GM12878 (cell line): ENCODE measurements at regions not wholly inside any gene's neighbourhood (a gene's known extent, or its start where the extent isn't known, plus 50 kb on each side); places are given as distances from the start of the nearest gene placed in this dataset.

ENCODE experiments used
- ATAC-seq: fragments of 200-7000 bp; cut with Tn5 transposase; 3 replicates; pipeline ENCODE4 v1.9.1; 2020; ENCODE audit warnings: mild to moderate bottlenecking, moderate library complexity
- BruUV-seq: library from RNA; stranded (reverse); fragments of 400-500 nt; replicated peaks from 2 replicates; lab custom pipeline; 2021; lab: Mats Ljungman, UMichigan
- CTCF ChIA-PET: fragments of 300-600 bp; sonication (Branson Sonifier 250); formaldehyde crosslinking; extraction: SDS; loops from one replicate; lab custom pipeline; 2021; ENCODE audit warnings: inconsistent platforms; lab: Yijun Ruan, JAX
- POLR2A ChIA-PET: fragments of 350-600 bp; formaldehyde crosslinking; extraction: SDS; loops from one replicate; lab custom pipeline; 2021; ENCODE audit warnings: inconsistent platforms; lab: Charles Lee
- RAD21 ChIA-PET: fragments of 300-600 bp; sonication (Branson Sonifier 250); formaldehyde crosslinking; loops from one replicate; lab custom pipeline; 2023; ENCODE audit warnings: antibody characterized with exemption; ENCODE audit not compliant: unreplicated experiment; lab: Charles Lee
- SMC1A ChIA-PET: fragments of 300-600 bp; sonication (Branson Sonifier 250); formaldehyde crosslinking; loops from one replicate; lab custom pipeline; 2023; ENCODE audit not compliant: unreplicated experiment, uncharacterized antibody; lab: Charles Lee
- DNase-seq: peaks from one replicate; pipeline ENCODE4 v3.0.0-alpha.2; 2011; ENCODE audit warnings: low read depth, low spot score
- FAIRE-seq: peaks from 3 replicates; lab custom pipeline; 2011; peaks lifted over from hg19 to GRCh38; lab: Jason Lieb, UNC
- H2AFZ ChIP-seq: 2 replicates; pipeline ENCODE4 v1.6.0; 2011; ENCODE audit warnings: low read depth, low read length, control low read depth; ENCODE audit not compliant: control insufficient read depth
- H3K27ac ChIP-seq: 2 replicates; pipeline ENCODE4 v1.5.1; 2011; ENCODE audit warnings: control low read depth; ENCODE audit not compliant: control insufficient read depth, insufficient read depth
- H3K27me3 ChIP-seq, 2 experiments: replicated peaks in 1 of 2; 2 replicates each; pipeline versions ENCODE4 v1.6.0 to v1.6.1; 2011; ENCODE audit warnings: low read length in 1 of 2; ENCODE audit not compliant: control insufficient read depth in 2 of 2, insufficient read depth in 2 of 2
- H3K36me3 ChIP-seq, 2 experiments: 2 replicates each; pipeline ENCODE4 v1.5.1; 2011; ENCODE audit warnings: low read length in 1 of 2; ENCODE audit not compliant: control insufficient read depth in 2 of 2, insufficient read depth in 2 of 2
- H3K4me1 ChIP-seq: 2 replicates; pipeline ENCODE4 v1.6.1; 2011; ENCODE audit warnings: mild to moderate bottlenecking, low read length, moderate library complexity, mixed read lengths; ENCODE audit not compliant: control insufficient read depth, insufficient read depth
- H3K4me2 ChIP-seq: 2 replicates; pipeline ENCODE4 v1.6.0; 2011; ENCODE audit warnings: control low read depth; ENCODE audit not compliant: control insufficient read depth, insufficient read depth
- H3K4me3 ChIP-seq: fragments of 200-600 bp; sonication (generic); 2 replicates; pipeline ENCODE4 v1.5.1; 2016
- H3K79me2 ChIP-seq: 2 replicates; pipeline ENCODE4 v1.6.0; 2011; ENCODE audit warnings: low read length; ENCODE audit not compliant: control insufficient read depth, insufficient read depth
- H3K9ac ChIP-seq: 2 replicates; pipeline ENCODE4 v1.8.0; 2011; ENCODE audit warnings: low read length, control low read depth, mixed read lengths; ENCODE audit not compliant: control insufficient read depth, insufficient read depth
- H3K9me3 ChIP-seq: replicated peaks from 3 replicates; pipeline ENCODE4 v1.5.1; 2011; ENCODE audit warnings: mild to moderate bottlenecking, low read length; ENCODE audit not compliant: control insufficient read depth, insufficient read depth
- H4K20me1 ChIP-seq: 2 replicates; pipeline ENCODE4 v1.6.0; 2011; ENCODE audit not compliant: control insufficient read depth, insufficient read depth
- ASH2L ChIP-seq: fragments of 300-600, 200-600 bp; sonication (generic); IDR thresholded peaks from 2 replicates; pipeline ENCODE4 v1.6.1; 2017; ENCODE audit warnings: low read depth, mild to moderate bottlenecking, borderline replicate concordance
- BRCA1 ChIP-seq: IDR thresholded peaks from 2 replicates; pipeline ENCODE4 v1.6.1; 2011; ENCODE audit warnings: low read depth, low read length, improper control_type of control experiment
- E4F1 ChIP-seq: fragments of 450-650 bp; IDR thresholded peaks from 2 replicates; pipeline ENCODE4 v1.6.1; 2018; ENCODE audit warnings: borderline replicate concordance, mild to moderate bottlenecking; ENCODE audit not compliant: partially characterized antibody
- GABPA ChIP-seq: IDR thresholded peaks from 2 replicates; pipeline ENCODE4 v1.6.1; 2014; ENCODE audit warnings: antibody characterized with exemption, low read depth, mild to moderate bottlenecking, inconsistent platforms
- MTA2 ChIP-seq: fragments of 450-650 bp; IDR thresholded peaks from 2 replicates; pipeline ENCODE4 v1.6.1; 2016; ENCODE audit warnings: low read depth, mild to moderate bottlenecking, moderate library complexity
- POLR2AphosphoS5 ChIP-seq: IDR thresholded peaks from 2 replicates; pipeline ENCODE4 v1.6.1; 2011; ENCODE audit warnings: mild to moderate bottlenecking, low read length, inconsistent platforms
- RAD51 ChIP-seq: fragments of 450-650 bp; IDR thresholded peaks from 2 replicates; pipeline ENCODE4 v1.6.1; 2016; ENCODE audit warnings: moderate library complexity, mild to moderate bottlenecking, inconsistent platforms
- ZBTB4 ChIP-seq: fragments of 450-650 bp; formaldehyde crosslinking; IDR thresholded peaks from 2 replicates; pipeline ENCODE4 v1.4.0; 2022; ENCODE audit warnings: mild to moderate bottlenecking, moderate library complexity
- WGBS: methylation state at CpG from one replicate; pipeline ENCODE4 v1.1.6; 2016; ENCODE audit warnings: low lambda C conversion rate; ENCODE audit not compliant: insufficient replicate concordance, insufficient coverage; ENCODE audit errors: missing lambda C conversion rate; 5-methylcytosine and 5-hydroxymethylcytosine counted together
- in situ Hi-C: fragments of 300-500 bp; cut with MboI; formaldehyde crosslinking; loops from 9 replicates; pipeline ENCODE4 v1.14.3; 2018; ENCODE audit warnings: mixed read lengths
- intact Hi-C: fragments of 100-400 bp; cut with micrococcal nuclease; formaldehyde crosslinking; loops from one replicate; pipeline ENCODE4 v1.14.2; 2022; ENCODE audit not compliant: unreplicated experiment
- TF ChIP-seq, protein P1 (sequence below): IDR thresholded peaks from 2 replicates; pipeline ENCODE4 v1.6.1; 2011; ENCODE audit warnings: borderline replicate concordance, low read depth, mild to moderate bottlenecking, moderate library complexity, mixed read lengths, low read length; ENCODE audit not compliant: insufficient read depth; ENCODE audit errors: extremely low read length
- TF ChIP-seq, protein P2 (sequence below): IDR thresholded peaks from 2 replicates; pipeline ENCODE4 v1.6.1; 2012; ENCODE audit warnings: low read depth, low read length, improper control_type of control experiment

- no peak overlapping the region for H3K27ac ChIP-seq
- H3K27me3 ChIP-seq, result no peaks in the 10 kb centered on the region
- H3K4me2 ChIP-seq, result no peak overlapping the region
- FAIRE-seq (no peak), DNase-seq (no peak), ATAC-seq (no peak)
- no peak overlapping the region for H2AFZ ChIP-seq
- no peak overlapping the region for H3K9ac ChIP-seq
- POLR2A ChIA-PET, result no interaction called here
- intact Hi-C loops, result no loop called here
- no peaks in the 10 kb centered on the region for H3K9me3 ChIP-seq
- WGBS, result 11% methylated on average over 5 of the region's 5 CpGs
- TF ChIP-seq ASH2L, result no peak
- no peak for TF ChIP-seq MTA2
- TF ChIP-seq, protein P1, sequence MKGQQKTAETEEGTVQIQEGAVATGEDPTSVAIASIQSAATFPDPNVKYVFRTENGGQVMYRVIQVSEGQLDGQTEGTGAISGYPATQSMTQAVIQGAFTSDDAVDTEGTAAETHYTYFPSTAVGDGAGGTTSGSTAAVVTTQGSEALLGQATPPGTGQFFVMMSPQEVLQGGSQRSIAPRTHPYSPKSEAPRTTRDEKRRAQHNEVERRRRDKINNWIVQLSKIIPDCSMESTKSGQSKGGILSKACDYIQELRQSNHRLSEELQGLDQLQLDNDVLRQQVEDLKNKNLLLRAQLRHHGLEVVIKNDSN, result no peak
- TF ChIP-seq BRCA1, result no peak
- TF ChIP-seq GABPA, result no peak
- TF ChIP-seq, all 136 proteins: peak for 0
- Histone ChIP-seq H3K79me2 (no peaks in the 10 kb centered on the region), H3K36me3 (no peaks in the 10 kb centered on the region), H4K20me1 (no peaks in the 10 kb centered on the region), H3K4me1 (no peaks in the 10 kb centered on the region), H3K4me3 (no peak overlapping the region)
- in situ Hi-C loops, result no loop called here
- ChIA-PET CTCF (no interaction called here), SMC1A (no interaction called here), RAD21 (no interaction called here)
- no TSS peak for BruUV-seq
Measured at GRCh38 chrX:114028907-114029662, 554.8 kb upstream of the HTR2C start.

GRCh38 chrX:114017086-114017485, 566.8 kb upstream of the HTR2C start:
- Histone ChIP-seq H3K9ac (no peak overlapping the region), H3K9me3 (no peaks in the 10 kb centered on the region), H3K4me3 (no peak overlapping the region), H4K20me1 (no peaks in the 10 kb centered on the region), H3K27ac (no peak overlapping the region), H3K4me1 (no peaks in the 10 kb centered on the region), H3K79me2 (no peaks in the 10 kb centered on the region), H3K4me2 (no peak overlapping the region), H3K36me3 (no peaks in the 10 kb centered on the region), H3K27me3 (no peaks in the 10 kb centered on the region), H2AFZ (no peak overlapping the region)
- FAIRE-seq, result no peak
- POLR2A ChIA-PET, result no interaction called here
- CTCF ChIA-PET, result no interaction called here
- BruUV-seq, result no TSS peak
- ATAC-seq, result no peak
- WGBS, result 47% methylated on average over 2 of the region's 2 CpGs
- DNase-seq, result no peak
- RAD21 ChIA-PET, result no interaction called here
- intact Hi-C loops (no loop called here), in situ Hi-C loops (no loop called here)
- SMC1A ChIA-PET, result no interaction called here
- TF ChIP-seq POLR2AphosphoS5 (no peak), E4F1 (no peak), ZBTB4 (no peak), RAD51 (no peak)
- TF ChIP-seq, protein P2, sequence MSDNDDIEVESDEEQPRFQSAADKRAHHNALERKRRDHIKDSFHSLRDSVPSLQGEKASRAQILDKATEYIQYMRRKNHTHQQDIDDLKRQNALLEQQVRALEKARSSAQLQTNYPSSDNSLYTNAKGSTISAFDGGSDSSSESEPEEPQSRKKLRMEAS, result no peak
